ENCODE measurements at regions not wholly inside any gene's neighbourhood (a gene's known extent, or its start where the extent isn't known, plus 50 kb on each side); places are given as distances from the start of the nearest gene placed in this dataset.

DNA sequence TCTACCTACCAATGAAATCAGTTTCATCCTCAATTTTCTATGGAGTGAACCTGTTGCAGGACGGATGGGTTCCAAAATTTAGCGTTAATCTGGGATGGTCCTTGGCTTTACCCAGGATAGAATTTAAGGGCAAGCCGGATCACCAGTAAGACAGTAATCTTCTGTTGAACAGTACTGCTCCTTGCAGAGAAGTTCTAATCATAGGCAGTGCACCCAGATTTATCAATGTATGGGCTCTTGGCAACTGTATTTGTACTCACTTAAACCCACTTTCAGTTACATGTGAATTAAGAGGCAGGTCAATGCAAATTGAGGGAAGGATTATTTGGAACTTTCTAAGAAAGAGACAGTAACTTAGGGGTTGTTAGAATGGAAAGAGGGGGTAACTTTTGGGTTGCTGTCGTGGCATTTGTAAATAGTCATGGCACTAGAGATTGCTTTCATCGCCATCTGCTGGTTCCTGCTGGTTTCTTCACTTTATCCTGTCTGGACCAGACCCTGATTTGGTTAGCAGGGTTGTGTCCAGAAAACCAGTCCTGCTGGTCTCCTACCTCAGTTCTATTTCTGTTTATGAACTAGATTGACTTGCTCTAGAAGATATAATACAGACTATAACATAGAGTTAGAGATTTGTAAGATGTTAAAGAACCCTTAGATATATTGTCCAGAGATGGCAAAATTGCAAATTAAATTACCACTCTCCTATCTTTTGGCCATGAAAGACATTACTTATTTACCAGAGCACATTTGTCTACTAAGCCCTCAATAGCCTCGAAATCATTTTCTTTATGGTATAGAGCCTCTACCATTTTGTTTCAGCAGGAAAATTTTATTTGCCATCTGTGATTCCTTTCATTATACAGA is 646.3 kb downstream of the UTRN start:
- TF ChIP-seq POLR2A (IDR thresholded peaks at IDR 0.05) (no peak), CTCF (IDR thresholded peaks at IDR 0.05) (peak in 2 of 3 experiments; percentile 48 to 56)
